ENCODE measurements at regions not wholly inside any gene's neighbourhood (a gene's known extent, or its start where the extent isn't known, plus 50 kb on each side); places are given as distances from the start of the nearest gene placed in this dataset.

- Histone ChIP-seq H3K9me3 (ENCODE audit: control insufficient read depth in 1 of 2, insufficient read depth in 1 of 2, low read depth in 1 of 2, low read length in 2 of 2) (no peaks in the 10 kb centered on the region), H3K4me3 (replicated peaks in 1 of 2; ENCODE audit: low read depth in 1 of 2, low read length in 2 of 2) (no peak overlapping the region), H2AFZ (ENCODE audit: low read depth, low read length, poor library complexity, severe bottlenecking) (no peak overlapping the region), H3K27me3 (ENCODE audit: insufficient read depth, low read length) (no peaks in the 10 kb centered on the region), H3K36me3 (ENCODE audit: control insufficient read depth in 1 of 2, insufficient read depth in 2 of 2, low read length in 2 of 2) (no peaks in the 10 kb centered on the region), H4K20me1 (ENCODE audit: insufficient read depth) (no peaks in the 10 kb centered on the region), H3K27ac (ENCODE audit: low read depth, low read length) (no peak overlapping the region), H3K4me1 (ENCODE audit: control insufficient read depth in 1 of 2, insufficient read depth in 2 of 2, low read length in 2 of 2) (peaks cover 28 to 33% of the 10 kb centered on the region in 2 experiments), H3K4me2 (ENCODE audit: low read length) (peak overlapping the region; percentile 6), H3K9ac (ENCODE audit: low read length) (no peak overlapping the region), H3K9me2 (ENCODE audit: insufficient read depth) (no peaks in the 10 kb centered on the region), H3K79me2 (ENCODE audit: insufficient read depth, low read length) (no peaks in the 10 kb centered on the region)
- ChIA-PET CTCF (no interaction called here), RAD21 (ENCODE audit: low non-redundant PET in 1 of 2, low total read pairs in 2 of 2, uncharacterized antibody in 2 of 2, unreplicated experiment in 2 of 2) (no interaction called here), POLR2A (no interaction called here)
- DNase-seq (ENCODE audit: low read depth, low spot score) (no peak), ATAC-seq (no peak)
- TF ChIP-seq POLR2AphosphoS5 (IDR thresholded peaks at IDR 0.05; ENCODE audit: low read depth, low read length), result no peak
- no peak for TF ChIP-seq CEBPB (IDR thresholded peaks at IDR 0.05; ENCODE audit: low read depth)
- no peak for TF ChIP-seq YY1 (IDR thresholded peaks at IDR 0.05; ENCODE audit: extremely low read depth, insufficient replicate concordance, low read depth, low read length)
- TF ChIP-seq POLR2A (IDR thresholded peaks at IDR 0.05; ENCODE audit: borderline replicate concordance, extremely low read depth, insufficient read depth, insufficient read length), result no peak
- TF ChIP-seq FOSL1 (IDR thresholded peaks at IDR 0.05; ENCODE audit: low read depth), result no peak
- TF ChIP-seq CBX3 (IDR thresholded peaks at IDR 0.05; ENCODE audit: low read depth), result no peak
- TF ChIP-seq CTCF (IDR thresholded peaks at IDR 0.05 in 2 of 3, conservative IDR thresholded peaks at IDR 0.05 in 1 of 3; ENCODE audit: borderline replicate concordance in 1 of 3, insufficient read depth in 1 of 3, low read depth in 2 of 3, low read length in 2 of 3), result no peak
- TF ChIP-seq ZBTB33 (IDR thresholded peaks at IDR 0.05; ENCODE audit: extremely low read depth, insufficient replicate concordance, low read length), result no peak
- no peak for TF ChIP-seq RAD21 (IDR thresholded peaks at IDR 0.05; ENCODE audit: low read depth)
- TF ChIP-seq, protein P1, sequence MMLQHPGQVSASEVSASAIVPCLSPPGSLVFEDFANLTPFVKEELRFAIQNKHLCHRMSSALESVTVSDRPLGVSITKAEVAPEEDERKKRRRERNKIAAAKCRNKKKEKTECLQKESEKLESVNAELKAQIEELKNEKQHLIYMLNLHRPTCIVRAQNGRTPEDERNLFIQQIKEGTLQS (IDR thresholded peaks at IDR 0.05), result no peak
- TF ChIP-seq ELF1 (IDR thresholded peaks at IDR 0.05; ENCODE audit: borderline replicate concordance, low read depth), result no peak
- no peak for TF ChIP-seq REST (IDR thresholded peaks at IDR 0.05; ENCODE audit: low read depth)
- no peak for TF ChIP-seq ZFX (IDR thresholded peaks at IDR 0.05)
- no peak for TF ChIP-seq EZH2 (IDR thresholded peaks at IDR 0.05)
- TF ChIP-seq SIN3A (IDR thresholded peaks at IDR 0.05; ENCODE audit: low read depth), result no peak
- no peak for TF ChIP-seq EZH2phosphoT487 (IDR thresholded peaks at IDR 0.05; ENCODE audit: borderline replicate concordance)
- no peak for TF ChIP-seq JUND (IDR thresholded peaks at IDR 0.05)
- no peak for TF ChIP-seq TCF7L2 (IDR thresholded peaks at IDR 0.05; ENCODE audit: borderline replicate concordance, extremely low read depth, insufficient read depth, insufficient read length)
- no peak for TF ChIP-seq MAX (IDR thresholded peaks at IDR 0.05)
- intact Hi-C loops (cut with micrococcal nuclease), result loop anchor here (5.0 to 10.0 kb wide), 2 partner anchors 38 to 205 kb away; no protein-coding TSS in a partner anchor
- no TSS peak for BruUV-seq (replicated peaks)
Observed at GRCh38 chr13:106139942-106140341, 395.5 kb downstream of the EFNB2 start.

Measured in HCT116 (cell line).